ENCODE measurements at regions not wholly inside any gene's neighbourhood (a gene's known extent, or its start where the extent isn't known, plus 50 kb on each side); places are given as distances from the start of the nearest gene placed in this dataset.

DNA sequence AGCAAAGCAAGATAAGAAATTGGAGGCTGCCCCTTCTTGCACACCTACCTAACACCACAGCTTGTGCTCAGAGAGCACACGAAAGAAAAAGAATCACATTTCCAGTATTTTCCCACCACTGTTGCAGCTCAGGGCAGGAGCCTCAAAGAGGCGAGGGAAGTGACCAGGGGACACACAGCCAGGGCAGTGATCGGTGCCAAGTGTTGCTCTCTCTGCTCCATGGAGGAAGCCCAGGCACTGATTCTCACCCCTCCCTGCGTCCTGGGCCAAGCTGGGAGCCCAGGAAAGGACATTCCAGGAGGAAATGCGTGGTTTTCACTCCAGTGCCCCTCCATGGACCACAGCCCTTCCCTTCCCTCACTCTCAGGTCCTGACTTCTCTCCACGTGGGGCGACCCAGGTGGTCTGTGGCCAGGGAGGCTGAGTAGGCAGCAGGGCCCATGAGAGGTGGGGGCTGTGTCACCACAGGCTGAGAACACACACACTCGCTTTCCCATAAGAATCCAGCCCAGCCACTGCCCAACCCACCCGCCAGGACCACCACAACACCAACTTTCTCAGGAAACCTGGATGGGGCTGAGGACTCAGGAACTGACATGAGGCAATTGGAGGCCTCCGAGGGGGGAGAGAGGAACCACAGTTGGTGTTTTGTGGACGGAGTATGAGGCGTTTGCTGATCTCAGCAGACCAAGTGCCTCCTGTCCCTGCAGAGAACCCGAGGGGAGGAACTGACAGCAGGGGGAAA, 81.7 kb upstream of the MAFB start:
- no peak for DNase-seq

GRCh38 chr20:40771308-40771610, 82.2 kb upstream of the MAFB start:
- DNase-seq: no peak

DNA sequence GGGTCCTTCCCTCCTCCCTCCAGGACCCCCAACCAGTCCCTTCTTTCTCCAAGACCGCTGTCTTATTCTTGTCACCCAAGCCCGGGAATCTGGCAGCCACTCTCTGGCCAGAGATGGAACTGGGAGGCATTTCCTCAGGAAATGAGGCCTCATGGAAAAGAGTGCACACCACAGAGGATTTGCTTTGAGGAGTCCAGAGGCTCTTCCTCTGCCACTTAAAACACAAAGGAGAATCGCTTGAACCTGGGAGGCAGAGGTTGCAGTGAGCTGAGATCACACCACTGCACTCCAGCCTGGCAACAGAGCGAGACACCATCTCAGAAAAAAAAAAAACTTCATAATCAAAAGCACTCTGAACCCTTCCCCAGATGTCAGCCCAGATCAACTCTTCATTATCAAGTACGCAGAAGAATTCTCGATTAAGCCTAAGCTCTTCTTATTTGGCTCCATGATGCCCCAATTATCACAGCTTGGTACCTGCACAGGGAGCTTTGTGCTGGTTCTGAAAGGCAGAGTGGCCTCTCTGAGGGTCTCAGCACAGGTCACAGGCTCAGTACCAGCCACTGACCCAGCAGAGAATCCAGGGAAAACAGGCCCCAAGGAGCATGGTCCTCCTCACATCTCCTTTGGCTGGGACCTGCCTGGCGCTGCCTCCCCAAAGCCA, 82.9 kb upstream of the MAFB start:
- no peak for DNase-seq

DNA sequence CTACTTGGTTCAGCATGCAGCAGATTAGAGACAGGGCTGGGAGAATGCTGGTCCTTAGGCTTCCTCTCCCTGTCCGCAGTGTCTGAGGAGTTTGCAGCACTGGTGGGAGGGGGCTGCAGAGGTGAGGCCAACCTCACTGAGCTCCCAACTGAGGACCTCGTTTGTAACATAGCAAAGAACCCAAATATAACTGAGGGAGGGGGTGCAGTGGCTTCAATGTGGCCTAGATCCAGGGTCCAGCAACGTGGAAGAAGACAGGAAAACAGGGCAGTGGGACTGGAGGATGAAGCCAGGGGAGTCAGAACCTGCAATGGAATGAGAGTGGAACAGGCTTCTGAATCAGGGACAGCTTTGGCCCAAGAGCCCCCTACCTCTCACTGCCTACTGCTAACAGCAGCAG, 84.3 kb upstream of the MAFB start:
- DNase-seq: no peak

- no peak for DNase-seq
Measured at GRCh38 chr20:40774252-40774651, 85.2 kb upstream of the MAFB start.

- DNase-seq: no peak
Measured at GRCh38 chr20:40775561-40776146, 86.6 kb upstream of the MAFB start.

DNA sequence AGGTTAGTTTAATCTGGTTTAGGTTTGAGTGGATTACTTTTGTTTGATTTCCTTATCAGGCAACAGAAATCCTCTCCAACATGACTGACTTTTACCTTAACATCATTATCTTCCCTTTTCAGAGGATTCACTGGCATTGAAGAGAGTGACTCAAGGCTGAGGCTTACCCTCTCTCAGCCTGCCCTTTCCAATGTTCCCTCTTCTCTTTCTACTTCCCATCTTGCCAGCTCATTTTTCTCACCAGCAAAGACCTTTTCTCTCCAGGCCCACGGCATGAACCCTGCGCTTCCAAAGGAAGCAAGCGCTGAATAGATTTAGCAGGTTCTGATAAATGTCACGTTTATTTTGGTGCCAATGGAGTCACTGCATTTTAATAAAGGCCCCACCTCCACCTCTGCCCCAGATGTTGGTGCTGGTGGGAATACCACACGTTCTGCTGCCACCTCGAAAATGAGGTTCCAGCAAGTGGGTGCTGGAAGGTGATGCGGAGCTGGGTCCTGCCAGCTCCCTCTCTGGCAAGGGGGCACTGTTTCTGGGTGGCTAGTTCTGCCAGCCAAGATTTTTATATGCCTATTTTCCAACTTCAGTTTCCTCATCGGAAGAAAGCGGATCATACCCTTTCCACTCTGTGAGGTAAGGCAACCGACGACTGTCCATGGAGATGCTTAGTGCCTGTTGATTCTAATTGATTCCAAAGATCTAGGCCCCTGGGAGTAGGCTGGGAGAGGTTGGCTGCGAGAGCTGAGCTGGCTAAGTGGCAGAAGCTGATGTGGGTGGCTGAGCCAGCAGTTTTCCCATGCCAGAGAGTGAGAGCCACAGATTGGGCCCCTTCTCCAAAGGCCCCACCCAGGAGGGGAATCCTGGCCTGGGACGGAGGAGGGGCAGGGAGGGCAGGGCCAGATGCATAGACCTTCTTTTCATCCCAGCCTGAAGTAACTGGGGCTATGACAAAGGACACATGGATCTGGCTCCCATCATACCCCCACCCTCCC, 87.7 kb upstream of the MAFB start:
- DNase-seq: no peak

DNA sequence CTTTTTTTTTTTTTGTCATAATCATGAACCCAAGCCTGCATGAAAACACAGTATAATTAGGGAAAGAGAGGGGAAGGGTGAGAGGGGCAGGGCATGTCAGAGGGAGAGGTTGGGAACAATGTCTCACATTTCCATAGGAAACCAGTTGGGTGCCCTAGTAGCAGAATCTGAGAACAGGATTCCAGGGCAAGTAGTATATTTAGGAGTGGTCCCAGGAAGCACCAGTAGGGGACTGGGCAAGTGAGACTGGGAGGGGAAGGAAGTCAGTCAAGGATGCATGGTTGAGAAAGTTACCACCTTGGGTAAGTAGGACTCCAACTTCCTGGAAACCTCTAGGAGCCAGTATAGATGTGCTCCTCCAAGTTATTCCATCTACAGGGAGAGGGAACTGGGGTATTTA, 88.6 kb upstream of the MAFB start:
- no peak for DNase-seq

DNA sequence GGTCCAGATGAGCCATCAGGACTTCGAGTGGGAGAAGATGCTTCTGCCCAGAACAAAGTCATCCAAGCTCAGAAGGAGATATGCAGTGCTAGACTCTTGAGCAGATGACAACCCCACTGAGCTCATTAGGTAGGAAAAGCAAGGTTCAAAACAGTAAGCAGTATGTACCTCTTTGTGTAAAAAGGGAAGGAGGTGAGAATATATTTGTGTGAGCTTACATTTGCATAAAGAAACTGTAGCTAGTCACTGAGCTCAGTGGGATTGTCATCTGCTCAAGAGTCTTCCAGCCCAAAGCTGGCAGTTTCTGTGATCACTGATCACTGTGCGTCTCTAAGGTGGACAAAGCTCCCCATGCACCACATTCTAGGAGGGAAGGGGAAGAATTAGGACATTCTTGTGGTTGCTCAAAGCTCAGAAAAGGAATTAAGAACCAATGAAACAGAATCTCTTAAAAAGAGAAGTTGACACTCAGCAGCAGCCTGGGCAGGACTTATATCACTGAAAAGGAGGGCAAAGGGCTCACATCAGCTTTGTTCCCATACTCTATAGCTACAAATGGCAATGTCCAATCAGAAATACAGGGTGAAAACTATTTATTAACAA, 90.0 kb upstream of the MAFB start:
- peak; percentile 49 to 57 for DNase-seq

- DNase-seq: peak; percentile 79 to 85
Measured at GRCh38 chr20:40781327-40782042, 92.4 kb upstream of the MAFB start.

- DNase-seq: no peak
Measured at GRCh38 chr20:40782043-40782368, 93.0 kb upstream of the MAFB start.

DNA sequence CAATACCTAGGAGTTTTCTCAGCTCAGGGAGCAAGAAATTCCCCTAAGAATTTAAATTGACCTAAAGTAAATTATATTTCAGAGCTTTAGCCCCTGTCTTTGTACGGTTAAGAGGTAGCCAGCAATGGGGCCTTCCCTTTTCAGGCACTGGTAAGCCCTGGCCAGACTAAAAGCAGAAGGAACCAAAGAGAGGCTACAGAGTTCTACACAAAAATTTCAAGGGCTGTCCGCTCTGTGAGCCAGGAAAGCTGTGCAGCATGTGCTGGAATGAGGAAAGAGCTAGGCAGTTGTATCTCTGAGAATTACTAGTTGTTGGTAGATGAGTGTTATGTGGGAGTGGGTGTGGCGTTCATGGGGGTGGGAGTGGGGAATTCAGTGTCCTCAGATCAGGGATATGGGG, 96.3 kb upstream of the MAFB start:
- no peak for DNase-seq

- no peak for DNase-seq
Measured at GRCh38 chr20:40786336-40786735, 97.3 kb upstream of the MAFB start.

DNA sequence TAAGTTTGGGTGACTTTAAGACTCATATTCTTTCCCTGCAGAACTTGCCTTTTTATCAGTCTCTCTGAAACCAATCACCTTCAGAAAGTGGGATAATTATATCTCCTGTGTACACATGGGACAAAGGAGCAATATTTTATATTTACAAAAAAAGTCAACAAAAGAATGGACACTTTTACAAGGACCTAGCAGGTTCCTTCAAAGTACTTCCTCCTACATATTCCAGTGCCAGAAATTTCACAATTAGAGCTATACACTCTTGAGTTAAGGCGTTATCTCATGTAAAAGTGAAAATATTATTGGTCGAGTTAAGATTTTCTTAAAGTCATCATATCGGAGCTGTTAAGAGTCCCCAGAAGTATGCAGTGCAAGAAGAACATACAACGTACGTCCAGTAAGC, 98.9 kb upstream of the MAFB start:
- no peak for DNase-seq

GRCh38 chr20:40797425-40797824, 108.4 kb upstream of the MAFB start:
- peak; percentile 31 to 39 for DNase-seq

DNA sequence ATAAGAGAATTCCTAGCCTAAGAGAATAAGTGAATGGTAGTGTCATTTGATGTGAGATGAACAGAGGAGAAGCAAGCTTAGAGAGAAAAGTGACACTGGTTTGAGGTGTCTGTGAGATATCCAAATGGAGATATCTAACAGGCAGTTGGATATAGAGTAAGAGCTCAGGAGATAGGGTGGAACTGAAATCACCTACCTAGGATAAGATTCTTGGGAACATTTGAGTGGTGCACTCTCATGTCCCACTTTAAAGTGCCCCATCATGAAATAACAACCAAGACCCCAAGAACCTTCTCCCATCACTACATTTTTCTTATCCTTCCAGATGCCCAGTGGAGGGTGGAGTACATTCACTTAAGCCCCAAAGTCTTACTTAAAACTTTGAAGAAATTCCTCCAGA, 109.0 kb upstream of the MAFB start:
- DNase-seq: no peak

DNA sequence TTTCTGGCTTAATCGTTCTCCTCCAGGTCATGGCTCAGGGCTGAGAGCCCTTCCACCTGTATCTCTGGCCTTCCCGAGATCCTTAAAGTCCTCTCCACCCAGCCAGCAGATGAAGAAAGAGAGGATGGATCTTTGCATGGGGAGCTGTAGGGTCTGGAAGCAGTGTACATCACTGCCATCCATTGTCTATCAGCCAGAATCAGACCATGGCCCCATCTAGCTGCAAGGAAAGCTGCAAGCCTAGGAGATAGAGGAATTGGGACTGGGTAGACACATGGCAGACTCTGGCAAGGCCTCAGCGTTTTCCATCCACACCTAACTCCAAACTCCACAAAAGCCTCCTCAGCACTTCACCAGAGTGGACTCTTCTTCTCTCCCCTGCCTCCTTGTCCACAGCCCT, 113.8 kb upstream of the MAFB start:
- no peak for DNase-seq

GRCh38 chr20:40803381-40803780, 114.3 kb upstream of the MAFB start:
- no peak for DNase-seq

DNA sequence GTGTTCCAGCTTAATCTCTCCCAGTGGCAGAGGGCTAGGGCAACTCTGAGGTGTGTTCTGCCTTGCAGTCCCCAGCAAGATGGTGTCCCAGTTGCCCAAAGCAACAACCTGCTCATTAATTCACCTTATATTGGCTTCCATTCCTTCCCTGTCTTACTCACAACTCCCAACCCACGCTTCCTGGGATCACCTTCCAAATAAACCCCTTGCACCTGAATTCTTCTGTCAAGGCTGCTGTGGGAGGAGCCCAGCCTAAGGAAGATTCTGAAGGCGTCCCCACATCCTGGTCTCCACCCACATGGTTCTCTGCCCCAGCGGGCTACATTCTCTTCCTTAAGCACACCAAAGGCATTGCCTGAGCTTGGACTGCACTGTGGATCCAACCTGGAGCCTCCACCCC, 116.6 kb upstream of the MAFB start:
- no peak for DNase-seq

GRCh38 chr20:40806929-40807820, 118.1 kb upstream of the MAFB start:
- DNase-seq: no peak

DNA sequence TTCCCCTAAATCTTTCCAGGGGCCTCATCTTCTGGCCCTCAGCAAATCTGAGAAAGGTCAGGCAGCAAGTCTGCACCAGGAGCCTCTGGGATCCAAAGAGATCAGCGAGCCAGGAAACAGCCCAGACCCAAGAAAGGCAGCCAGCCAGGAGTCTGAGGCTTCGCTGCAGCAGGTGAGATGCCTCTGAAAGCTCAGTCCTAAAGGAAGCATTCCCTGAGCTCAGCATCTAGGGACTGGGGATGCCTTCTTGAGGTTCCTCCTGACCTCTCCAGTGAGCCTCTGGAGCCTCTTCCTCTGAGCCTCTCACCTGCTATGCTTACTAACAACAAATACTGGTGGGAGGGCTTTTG, 118.8 kb upstream of the MAFB start:
- DNase-seq: no peak

GRCh38 chr20:40808936-40809335, 119.9 kb upstream of the MAFB start:
- DNase-seq: no peak
